PC-9 (cell line): ENCODE measurements at regions not wholly inside any gene's neighbourhood (a gene's known extent, or its start where the extent isn't known, plus 50 kb on each side); places are given as distances from the start of the nearest gene placed in this dataset.
"Not testable (repeated sequence)": the region's sequence is repeated elsewhere in the genome, so short reads cannot be mapped to it uniquely, and the experiment has no call there.

ENCODE experiments used
- BruUV-seq: library from RNA; stranded (reverse); fragments of 400-500 nt; replicated peaks from 2 replicates; lab custom pipeline; 2021; lab: Mats Ljungman, UMichigan
- CTCF ChIA-PET: fragments of 300-600 bp; sonication (Branson Sonifier 250); formaldehyde crosslinking; loops from one replicate; lab custom pipeline; 2022; ENCODE audit warnings: antibody characterized with exemption; lab: Charles Lee
- POLR2A ChIA-PET: fragments of 300-600 bp; sonication (Branson Sonifier 250); formaldehyde crosslinking; loops from one replicate; lab custom pipeline; 2022; ENCODE audit warnings: antibody characterized with exemption; ENCODE audit not compliant: unreplicated experiment; lab: Charles Lee
- DNase-seq, 2 experiments: peaks; one replicate each; pipeline versions ENCODE4 v3.0.0 to v3.0.0-alpha.2; 2015 to 2022; ENCODE audit warnings: mixed read lengths in 1 of 2
- H2AFZ ChIP-seq: fragments of 200-600 bp; sonication (generic); 2 replicates; pipeline ENCODE4 v1.8.1; 2017; ENCODE audit warnings: antibody characterized with exemption
- H3F3A ChIP-seq: fragments of 200-600 bp; sonication (generic); 2 replicates; pipeline ENCODE4 v1.8.1; 2017; ENCODE audit warnings: antibody characterized with exemption, mild to moderate bottlenecking, low read depth; ENCODE audit not compliant: insufficient read depth
- H3K27ac ChIP-seq: fragments of 200-600 bp; sonication (generic); 2 replicates; pipeline ENCODE4 v1.6.1; 2016; ENCODE audit warnings: mixed run types
- H3K27me3 ChIP-seq: fragments of 200-600 bp; sonication (generic); 2 replicates; pipeline ENCODE4 v1.6.1; 2016; ENCODE audit warnings: low read depth, mixed run types; ENCODE audit not compliant: insufficient read depth
- H3K36me3 ChIP-seq: fragments of 200-600 bp; sonication (generic); 2 replicates; pipeline ENCODE4 v1.6.1; 2016; ENCODE audit warnings: low read depth, mixed run types
- H3K4me1 ChIP-seq: fragments of 200-600 bp; sonication (generic); replicated peaks from 2 replicates; pipeline ENCODE4 v1.6.1; 2016; ENCODE audit warnings: mixed run types; ENCODE audit not compliant: insufficient read depth
- H3K4me2 ChIP-seq: fragments of 200-600 bp; sonication (generic); 2 replicates; pipeline ENCODE4 v1.6.1; 2017; ENCODE audit warnings: mixed run types
- H3K4me3 ChIP-seq: fragments of 200-600 bp; sonication (generic); 2 replicates; pipeline ENCODE4 v1.6.1; 2016; ENCODE audit warnings: mixed run types
- H3K79me2 ChIP-seq: fragments of 200-600 bp; sonication (generic); 2 replicates; pipeline ENCODE4 v1.6.1; 2017; ENCODE audit warnings: low read depth, mixed run types
- H3K9me2 ChIP-seq: fragments of 200-600 bp; sonication (generic); 2 replicates; pipeline ENCODE4 v1.8.1; 2017; ENCODE audit warnings: mild to moderate bottlenecking; ENCODE audit not compliant: insufficient read depth
- H3K9me3 ChIP-seq: fragments of 200-600 bp; sonication (generic); 2 replicates; pipeline ENCODE4 v1.8.1; 2016; ENCODE audit warnings: low read depth; ENCODE audit not compliant: insufficient read depth
- H4K20me1 ChIP-seq: fragments of 200-600 bp; sonication (generic); 2 replicates; pipeline ENCODE4 v1.8.1; 2017; ENCODE audit not compliant: insufficient read depth
- intact Hi-C: fragments of 100-400 bp; cut with micrococcal nuclease; formaldehyde crosslinking; loops from one replicate; pipeline ENCODE4 v1.10.0; 2022; ENCODE audit not compliant: unreplicated experiment

DNA sequence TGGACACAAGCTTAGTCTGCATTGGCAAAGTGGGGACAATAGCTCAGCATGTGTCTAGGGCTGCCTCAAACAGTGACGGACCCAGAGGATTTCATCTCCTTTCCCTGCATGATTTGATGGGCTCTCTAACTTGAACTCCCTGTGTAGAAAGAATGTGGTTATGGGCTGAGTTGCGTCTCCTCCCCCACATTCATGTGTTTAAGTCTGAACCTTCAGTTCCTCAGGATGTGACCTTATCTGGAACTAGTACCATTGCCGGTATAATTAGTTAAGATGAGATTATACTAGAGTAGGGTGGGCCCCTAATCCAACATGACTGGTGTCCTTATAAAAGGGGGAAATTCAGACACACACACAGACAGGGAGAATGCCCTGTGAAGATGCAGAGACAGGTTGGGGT lies 257.6 kb downstream of the BCL2L11 start:
- H3K4me3 ChIP-seq, POLR2A ChIA-PET, H3F3A ChIP-seq, H4K20me1 ChIP-seq, H2AFZ ChIP-seq, H3K4me2 ChIP-seq, BruUV-seq, CTCF ChIA-PET, H3K27ac ChIP-seq, H3K79me2 ChIP-seq, H3K9me3 ChIP-seq, H3K9me2 ChIP-seq, intact Hi-C loops, DNase-seq, H3K4me1 ChIP-seq, H3K27me3 ChIP-seq, H3K36me3 ChIP-seq: not testable (repeated sequence)

DNA sequence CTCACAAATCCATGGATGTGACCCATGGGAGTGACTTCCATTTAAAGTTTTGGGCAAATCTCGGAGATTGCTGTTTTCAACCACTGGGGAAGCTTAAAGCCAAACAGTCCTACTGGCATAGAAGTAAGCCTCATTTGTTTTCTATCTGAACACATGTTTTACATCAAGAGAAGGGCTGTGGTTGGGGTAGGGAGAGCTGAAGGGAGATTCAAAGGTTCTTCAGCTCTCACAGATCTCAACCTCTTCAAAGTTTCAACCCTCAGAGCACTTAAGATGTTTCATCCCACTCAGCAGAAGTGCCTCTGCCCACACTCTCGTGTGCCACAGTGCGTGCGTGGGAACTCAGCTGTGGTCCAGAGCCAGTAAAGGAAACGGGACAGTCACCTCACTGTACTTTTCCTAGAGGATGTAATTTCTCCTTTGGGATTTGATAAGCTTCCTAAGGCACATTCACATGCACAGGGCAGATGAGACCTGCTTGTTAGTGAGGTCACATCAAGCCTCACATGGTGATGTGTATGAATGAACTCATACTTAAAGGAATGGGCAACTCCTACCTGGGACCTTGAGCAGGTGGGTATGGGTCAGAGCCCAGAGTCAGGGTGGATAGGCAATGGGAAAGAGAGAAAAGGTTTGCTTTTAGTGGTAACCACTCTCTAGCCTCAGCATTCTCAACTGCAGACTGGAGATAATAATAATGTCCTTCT lies 260.2 kb downstream of the BCL2L11 start:
- H4K20me1 ChIP-seq, H3K9me3 ChIP-seq, H3K4me3 ChIP-seq, H3K9me2 ChIP-seq, H3K27me3 ChIP-seq, CTCF ChIA-PET, H3F3A ChIP-seq, H3K4me1 ChIP-seq, H3K36me3 ChIP-seq, BruUV-seq, POLR2A ChIA-PET, H3K27ac ChIP-seq, H2AFZ ChIP-seq, H3K79me2 ChIP-seq, intact Hi-C loops, DNase-seq, H3K4me2 ChIP-seq: not testable (repeated sequence)

DNA sequence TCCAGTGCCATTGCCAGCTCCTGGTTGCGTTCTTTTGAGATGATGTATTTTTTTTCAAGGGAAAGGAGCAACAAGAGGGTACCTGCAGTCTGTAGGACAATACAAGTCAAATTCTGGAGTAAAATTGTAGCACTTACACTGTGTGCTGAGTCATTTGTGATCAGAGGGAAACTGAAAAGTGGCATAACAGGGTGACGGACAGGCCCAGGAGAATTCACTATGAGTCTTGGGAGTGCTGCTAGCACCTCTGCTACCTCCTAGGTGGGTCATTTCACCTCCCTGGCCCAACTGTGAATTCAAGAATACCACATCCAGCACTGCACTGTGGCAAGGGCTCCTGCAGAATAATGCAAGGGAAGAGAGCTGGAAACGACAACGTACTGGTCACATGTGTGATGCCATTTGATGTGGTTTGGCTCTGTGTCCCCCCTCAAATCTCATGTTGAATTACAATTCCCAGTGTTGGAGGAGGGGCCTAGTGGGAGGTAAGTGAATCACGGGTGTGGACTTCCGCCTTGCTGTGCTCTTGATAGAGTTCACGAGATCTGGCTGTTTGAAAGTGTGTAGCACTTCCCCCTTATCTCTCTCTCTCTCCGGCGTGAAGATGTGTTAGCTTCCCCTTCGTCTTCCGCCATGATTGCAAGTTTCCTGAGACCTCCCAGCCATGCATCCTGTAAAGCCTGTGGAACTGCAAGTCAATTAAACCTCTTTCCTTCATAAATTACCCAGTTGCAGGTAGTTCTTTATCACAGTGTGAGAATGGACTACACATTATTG lies 261.0 kb downstream of the BCL2L11 start:
- POLR2A ChIA-PET, BruUV-seq, H4K20me1 ChIP-seq, H3K36me3 ChIP-seq, H3K9me2 ChIP-seq, H3K4me2 ChIP-seq, H3K79me2 ChIP-seq, CTCF ChIA-PET, intact Hi-C loops, H3K4me3 ChIP-seq, H3F3A ChIP-seq, H3K4me1 ChIP-seq, H3K27me3 ChIP-seq, H3K9me3 ChIP-seq, H3K27ac ChIP-seq, H2AFZ ChIP-seq, DNase-seq: not testable (repeated sequence)

DNA sequence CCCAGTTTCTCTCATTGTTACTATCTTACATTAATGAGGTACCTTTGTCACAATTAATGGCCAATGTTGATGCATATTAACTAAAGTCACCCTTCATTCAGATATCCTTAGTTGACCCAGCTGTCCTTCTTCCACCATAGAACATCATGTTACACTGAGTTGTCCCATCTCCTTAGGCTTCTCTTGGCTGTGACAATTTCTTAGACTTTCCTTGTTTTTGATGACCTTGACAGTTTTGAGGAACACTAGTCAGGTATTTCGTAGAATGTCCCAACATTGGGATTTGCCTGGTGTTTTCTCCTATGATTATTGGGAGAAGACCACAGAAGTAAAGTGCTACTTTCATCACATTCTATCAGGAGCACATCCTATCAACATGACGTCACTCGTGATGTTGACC lies 261.8 kb downstream of the BCL2L11 start:
- DNase-seq, H3K4me3 ChIP-seq, intact Hi-C loops, H3K36me3 ChIP-seq, H3K27ac ChIP-seq, H3K4me1 ChIP-seq, H3K79me2 ChIP-seq, H3K4me2 ChIP-seq, H4K20me1 ChIP-seq, H3K27me3 ChIP-seq, BruUV-seq, H3K9me3 ChIP-seq, CTCF ChIA-PET, POLR2A ChIA-PET, H3F3A ChIP-seq, H2AFZ ChIP-seq, H3K9me2 ChIP-seq: not testable (repeated sequence)

DNA sequence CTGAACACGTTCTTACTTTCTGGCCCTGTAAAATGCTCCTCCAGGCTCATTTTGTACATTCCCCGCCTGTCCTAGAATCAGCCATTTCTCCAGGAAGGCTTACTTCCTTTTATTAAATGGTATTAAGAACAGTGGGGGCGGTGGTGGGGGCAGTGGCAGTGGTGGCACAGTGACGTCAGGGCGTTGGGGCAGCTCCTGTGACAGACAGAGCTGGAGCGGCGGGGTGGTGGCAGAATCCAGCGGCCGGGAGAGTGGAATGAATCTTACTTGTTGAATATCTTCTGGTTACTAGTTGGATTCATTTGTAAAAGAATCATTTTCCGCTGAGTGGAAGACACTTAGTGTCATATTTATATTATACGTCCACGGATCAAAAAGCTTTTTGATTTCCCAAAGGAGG lies 262.6 kb downstream of the BCL2L11 start:
- H3K4me1 ChIP-seq, H3K9me2 ChIP-seq, POLR2A ChIA-PET, H3K9me3 ChIP-seq, H3K27ac ChIP-seq, H4K20me1 ChIP-seq, H3K79me2 ChIP-seq, H2AFZ ChIP-seq, intact Hi-C loops, BruUV-seq, H3K27me3 ChIP-seq, DNase-seq, H3K4me3 ChIP-seq, H3F3A ChIP-seq, H3K36me3 ChIP-seq, CTCF ChIA-PET, H3K4me2 ChIP-seq: not testable (repeated sequence)

DNA sequence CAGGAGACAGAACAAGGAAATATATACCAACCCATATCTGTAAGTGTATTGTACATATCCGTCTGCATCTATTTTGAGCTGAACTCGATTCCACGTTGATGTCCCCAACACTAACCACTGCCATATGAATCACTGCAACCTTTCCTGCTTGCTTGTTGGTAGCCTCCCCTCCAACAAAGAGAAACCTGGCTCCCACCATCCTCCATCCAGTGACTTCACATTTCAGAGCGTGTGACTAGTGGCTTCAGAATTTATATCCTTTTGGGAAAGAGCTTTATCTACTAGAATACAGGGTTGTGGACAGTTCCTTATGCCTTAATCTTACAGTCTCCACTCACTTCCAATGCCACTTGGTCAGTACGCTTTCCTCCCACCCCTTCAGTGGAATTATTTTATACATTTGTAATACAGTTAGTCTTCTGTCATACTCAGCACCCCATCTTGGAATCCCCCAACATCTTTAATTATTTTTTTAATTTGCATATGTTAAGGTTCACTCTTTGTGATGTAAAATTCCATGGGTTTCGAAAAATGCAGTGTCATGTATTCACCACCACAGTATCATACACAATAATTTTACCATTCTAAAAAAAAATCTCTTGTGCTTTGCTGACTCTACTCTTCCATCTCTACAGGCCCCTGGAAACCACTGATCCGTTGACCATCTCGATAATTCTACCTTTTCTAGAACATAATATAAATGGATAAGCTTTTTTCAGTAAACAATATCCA lies 264.7 kb downstream of the BCL2L11 start:
- H3K27me3 ChIP-seq, H3K4me2 ChIP-seq, H3K27ac ChIP-seq, H3K36me3 ChIP-seq, H3K4me1 ChIP-seq, BruUV-seq, H3F3A ChIP-seq, H3K79me2 ChIP-seq, H3K4me3 ChIP-seq, H2AFZ ChIP-seq, H4K20me1 ChIP-seq, intact Hi-C loops, CTCF ChIA-PET, H3K9me2 ChIP-seq, POLR2A ChIA-PET, H3K9me3 ChIP-seq: not testable (repeated sequence)
- peak in 1 of 2 experiments; percentile 19 for DNase-seq

DNA sequence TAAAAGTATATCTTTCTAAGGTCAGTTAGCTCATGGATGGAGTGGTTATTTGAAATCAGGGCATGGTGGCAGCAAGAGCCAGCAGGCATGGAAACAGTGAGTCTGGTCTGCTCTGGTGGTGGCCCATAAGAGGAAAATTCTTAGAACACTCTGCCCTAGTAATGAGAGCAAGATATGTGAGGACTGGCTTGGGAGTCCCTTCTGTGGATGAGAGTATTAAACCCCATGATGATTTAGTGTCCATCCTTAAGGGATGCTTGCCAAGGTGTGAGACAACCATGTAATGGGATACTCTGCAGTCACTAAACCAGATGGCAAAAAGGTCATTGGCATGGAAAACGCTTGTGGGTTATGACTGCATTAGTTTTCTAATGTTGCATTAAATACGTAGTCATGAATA lies 269.9 kb downstream of the BCL2L11 start:
- BruUV-seq, H3K79me2 ChIP-seq, intact Hi-C loops, H3K9me3 ChIP-seq, H2AFZ ChIP-seq, H3K36me3 ChIP-seq, H4K20me1 ChIP-seq, H3K27me3 ChIP-seq, H3F3A ChIP-seq, H3K9me2 ChIP-seq, DNase-seq, H3K4me2 ChIP-seq, H3K4me3 ChIP-seq, CTCF ChIA-PET, H3K4me1 ChIP-seq, H3K27ac ChIP-seq, POLR2A ChIA-PET: not testable (repeated sequence)
